ENCODE measurements at regions not wholly inside any gene's neighbourhood (a gene's known extent, or its start where the extent isn't known, plus 50 kb on each side); places are given as distances from the start of the nearest gene placed in this dataset.
A peak's percentile ranks its signal among the peaks of the same experiment; 100 is the strongest.

- TF ChIP-seq PRDM10 (tag by site-specific recombination; IDR thresholded peaks at IDR 0.05) (peak; percentile 69), SCRT2 (tag by site-specific recombination; IDR thresholded peaks at IDR 0.05) (no peak)
- no peaks in the 10 kb centered on the region for H3K9me3 ChIP-seq (ENCODE audit: control insufficient read depth, insufficient read depth, low read depth, low read length)
- H3K27ac ChIP-seq (ENCODE audit: extremely low read depth, low read depth, low read length) = no peak overlapping the region
- no peaks in the 10 kb centered on the region for H3K36me3 ChIP-seq (ENCODE audit: control insufficient read depth in 2 of 2, insufficient read depth in 1 of 2, low read length in 2 of 2)
- no peak overlapping the region for H3K4me3 ChIP-seq (ENCODE audit: low read depth, low read length)
- ChIA-PET CTCF (interaction anchor here (0.5 kb wide), 1 partner anchor 33 kb away, joined by 3 read pairs; no protein-coding TSS in a partner anchor), POLR2A (no interaction called here)
- peaks cover 5% of the 10 kb centered on the region; the same call in 1 of the 2 replicates for H3K4me1 ChIP-seq (ENCODE audit: control insufficient read depth, insufficient read depth, low read length)
Measured at GRCh38 chr14:73792481-73792880, 59.1 kb upstream of the PTGR2 start.

- CTCF ChIA-PET = no interaction called here
- POLR2A ChIA-PET = interaction anchor here (0.9 kb wide), 1 partner anchor 76 kb away, joined by 4 read pairs; the partner anchor contains the start of gene PNMA1
- no peak overlapping the region for H3K27ac ChIP-seq (ENCODE audit: extremely low read depth, low read depth, low read length)
Measured at GRCh38 chr14:73789989-73790581, 61.5 kb upstream of the PTGR2 start.

GRCh38 chr14:73788701-73789551 is 62.7 kb upstream of the PTGR2 start:
- ChIA-PET CTCF (interaction anchor here (0.6 to 1.5 kb wide), 4 partner anchors 21 to 469 kb away, joined by 3 to 8 read pairs (median 4); no protein-coding TSS in a partner anchor), POLR2A (interaction anchor here (0.9 to 5.9 kb wide), 3 partner anchors 30 to 98 kb away, joined by 4 to 52 read pairs (median 4); partner anchors contain the start of genes PNMA1 and ZNF410)
- H3K4me3 ChIP-seq (ENCODE audit: low read depth, low read length) = no peak overlapping the region
- H3K9me3 ChIP-seq (ENCODE audit: control insufficient read depth, insufficient read depth, low read depth, low read length) = no peaks in the 10 kb centered on the region
- H3K36me3 ChIP-seq (ENCODE audit: control insufficient read depth in 2 of 2, insufficient read depth in 1 of 2, low read length in 2 of 2) = no peaks in the 10 kb centered on the region
- peaks cover 17% of the 10 kb centered on the region for H3K4me1 ChIP-seq (ENCODE audit: control insufficient read depth, insufficient read depth, low read length)
- TF ChIP-seq ZBTB49 (tag by site-specific recombination; IDR thresholded peaks at IDR 0.05; ENCODE audit: low read depth) (no peak), ZNF335 (tag by site-specific recombination; conservative IDR thresholded peaks at IDR 0.05) (peak; percentile 59)
- H3K27ac ChIP-seq (ENCODE audit: extremely low read depth, low read depth, low read length) = no peak overlapping the region

More at GRCh38 chr14:73789989-73790581, 61.5 kb upstream of the PTGR2 start:
- H3K9me3 ChIP-seq (ENCODE audit: control insufficient read depth, insufficient read depth, low read depth, low read length) = no peaks in the 10 kb centered on the region
- no peak overlapping the region for H3K4me3 ChIP-seq (ENCODE audit: low read depth, low read length)
- no peak for TF ChIP-seq HOXD13 (CRISPR knock-in tag; IDR thresholded peaks at IDR 0.05; ENCODE audit: borderline replicate concordance)
- 0 out of 2 replicates have a peak, but pooled peaks have one; percentile 20 for TF ChIP-seq ZNF600 (tag by site-specific recombination; IDR thresholded peaks at IDR 0.05)
- no peaks in the 10 kb centered on the region for H3K36me3 ChIP-seq (ENCODE audit: control insufficient read depth in 2 of 2, insufficient read depth in 1 of 2, low read length in 2 of 2)
- peaks cover 9% of the 10 kb centered on the region for H3K4me1 ChIP-seq (ENCODE audit: control insufficient read depth, insufficient read depth, low read length)

GRCh38 chr14:73788317-73788598 is 63.4 kb upstream of the PTGR2 start:
- Histone ChIP-seq H3K4me3 (ENCODE audit: low read depth, low read length) (no peak overlapping the region), H3K9me3 (ENCODE audit: control insufficient read depth, insufficient read depth, low read depth, low read length) (no peaks in the 10 kb centered on the region), H3K4me1 (ENCODE audit: control insufficient read depth, insufficient read depth, low read length) (peaks cover 18% of the 10 kb centered on the region), H3K27ac (ENCODE audit: extremely low read depth, low read depth, low read length) (no peak overlapping the region), H3K36me3 (ENCODE audit: control insufficient read depth in 2 of 2, insufficient read depth in 1 of 2, low read length in 2 of 2) (no peaks in the 10 kb centered on the region)
- no peak for TF ChIP-seq ZNF132 (tag by site-specific recombination; IDR thresholded peaks at IDR 0.05; ENCODE audit: borderline replicate concordance)
- TF ChIP-seq ZBTB17 (tag by site-specific recombination; IDR thresholded peaks at IDR 0.05) = no peak
- TF ChIP-seq ZNF362 (tag by site-specific recombination; IDR thresholded peaks at IDR 0.05) = no peak
- TF ChIP-seq ZNF426 (tag by site-specific recombination; IDR thresholded peaks at IDR 0.05) = no peak
- TF ChIP-seq ZNF776 (tag by site-specific recombination; IDR thresholded peaks at IDR 0.05; ENCODE audit: borderline replicate concordance) = no peak
- no peak for TF ChIP-seq ZNF404 (tag by site-specific recombination; IDR thresholded peaks at IDR 0.05)
- ChIA-PET CTCF (interaction anchor here (0.6 to 1.5 kb wide), 6 partner anchors 20 to 469 kb away, joined by 3 to 8 read pairs (median 4); no protein-coding TSS in a partner anchor), POLR2A (interaction anchor here (1.4 to 5.9 kb wide), 2 partner anchors 29 to 98 kb away, joined by 4 to 52 read pairs; partner anchors contain the start of gene ZNF410)
